Amygdala (tissue), 56 donors: ENCODE measurements at regions not wholly inside any gene's neighbourhood (a gene's known extent, or its start where the extent isn't known, plus 50 kb on each side); places are given as distances from the start of the nearest gene placed in this dataset.

Experiments
- DNase-seq, 56 donors: peaks; one replicate each; lab custom pipeline; 2025; lab: John Stamatoyannopoulos, UW

DNA sequence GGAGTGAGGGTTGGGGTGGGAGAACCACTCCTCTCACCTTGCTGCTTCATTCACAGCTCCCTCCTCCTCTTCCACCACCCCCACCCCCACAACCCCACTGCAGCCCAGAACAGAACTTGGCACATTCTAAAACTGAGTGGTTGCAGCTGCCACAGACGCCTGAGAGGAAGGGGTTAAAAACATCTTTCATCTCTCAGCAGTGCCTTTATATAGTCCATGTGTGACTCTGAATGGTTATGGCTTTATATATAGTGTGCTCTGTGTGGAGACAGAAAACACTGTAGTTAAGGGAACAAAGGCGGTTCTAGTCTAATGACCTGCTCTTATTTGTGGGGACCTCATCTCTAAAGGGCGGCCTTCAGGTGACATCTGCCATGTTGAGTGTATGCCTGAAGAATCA, 144.8 kb downstream of the BCOR start:
- no peak for DNase-seq

GRCh38 chrX:39953879-39954278, 143.9 kb downstream of the BCOR start:
- DNase-seq = no peak

DNA sequence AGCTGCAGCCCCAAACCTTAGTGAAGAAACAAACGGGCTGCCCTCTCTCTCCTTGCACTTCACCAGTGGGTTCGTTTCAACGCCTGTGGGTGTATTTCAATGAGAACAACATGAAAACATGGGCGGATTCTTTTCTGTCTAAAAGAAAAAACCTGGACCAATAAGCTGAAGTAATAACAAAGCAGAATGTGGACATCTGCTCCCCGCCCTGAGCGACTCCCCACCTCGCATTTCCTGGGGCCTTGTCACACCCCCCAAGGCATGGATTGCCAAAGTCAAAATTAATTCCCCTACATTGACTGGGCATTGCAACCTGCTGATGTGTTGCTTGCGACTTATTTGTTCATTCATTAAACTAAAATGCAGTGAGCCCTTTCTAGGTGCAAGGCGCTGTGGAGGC, 142.9 kb downstream of the BCOR start:
- DNase-seq = no peak

DNA sequence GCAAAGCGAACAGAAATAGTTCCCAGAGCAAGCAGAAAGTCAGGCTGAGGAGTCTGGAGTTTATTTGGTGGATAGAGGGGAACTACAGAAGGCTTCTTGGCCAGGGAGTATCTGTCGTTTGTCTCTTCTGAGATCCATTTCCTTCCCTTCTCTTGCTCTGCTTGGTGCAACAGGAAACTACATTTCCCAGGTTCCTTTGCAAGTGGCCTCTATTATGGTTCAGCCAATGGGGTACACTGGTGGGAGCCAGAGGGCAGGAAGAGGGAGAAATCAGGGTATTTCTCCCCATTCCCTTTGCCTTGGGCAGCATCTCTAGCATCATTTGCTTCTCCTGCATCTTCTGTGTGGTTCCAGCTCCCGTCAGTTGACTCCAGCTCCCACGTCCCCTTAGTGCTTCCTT, 142.1 kb downstream of the BCOR start:
- DNase-seq = no peak

DNA sequence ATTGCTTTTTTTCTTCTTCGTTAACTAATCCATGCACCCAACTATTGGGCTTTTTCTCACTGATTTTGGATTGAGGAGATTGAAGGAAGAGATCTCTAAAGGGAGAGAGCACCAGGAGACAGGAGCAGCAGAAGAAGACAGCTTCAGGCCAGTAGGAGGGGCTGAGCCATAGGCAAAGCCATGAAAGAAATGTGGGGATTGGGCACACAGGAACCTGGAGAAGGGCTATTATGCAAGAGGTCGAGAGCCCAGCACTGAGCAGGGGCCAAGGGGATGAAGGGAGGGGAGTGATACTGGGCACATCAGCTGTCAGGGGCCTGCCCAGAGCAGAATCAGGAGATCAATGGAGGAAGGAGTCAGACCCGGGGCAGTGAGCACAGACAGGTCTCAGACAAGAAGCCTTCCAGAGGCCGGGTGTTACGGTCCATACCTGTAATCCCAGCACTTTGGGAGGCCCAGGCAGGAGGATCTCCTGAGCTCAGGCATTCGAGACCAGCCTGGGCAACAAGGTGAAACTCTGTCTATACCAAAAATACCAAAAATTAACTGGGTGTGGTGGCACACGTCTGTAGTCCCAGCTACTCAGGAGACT, 140.9 kb downstream of the BCOR start:
- DNase-seq = no peak

GRCh38 chrX:39957816-39958566, 139.8 kb downstream of the BCOR start:
- DNase-seq = no peak

DNA sequence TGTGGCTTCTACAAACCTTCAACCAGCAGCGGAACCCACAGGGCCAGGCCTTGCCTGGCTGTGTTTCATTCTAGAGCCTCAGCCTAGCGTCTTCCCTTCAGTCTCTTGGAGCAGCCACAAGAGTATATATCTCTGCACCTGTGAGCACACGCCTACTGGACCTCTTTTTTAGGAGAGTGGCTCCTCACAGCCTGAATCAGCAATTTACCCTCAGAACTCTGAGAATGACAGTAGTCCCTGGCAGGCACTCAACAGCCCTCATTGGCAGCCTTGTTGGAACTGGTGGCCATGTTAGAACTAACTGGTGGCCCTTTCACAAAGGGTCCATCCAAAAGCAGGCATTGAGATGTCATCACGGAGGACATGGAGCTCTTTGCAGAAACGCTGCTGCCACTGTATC, 138.9 kb downstream of the BCOR start:
- no peak for DNase-seq

GRCh38 chrX:39960219-39960618, 137.5 kb downstream of the BCOR start:
- DNase-seq = no peak

DNA sequence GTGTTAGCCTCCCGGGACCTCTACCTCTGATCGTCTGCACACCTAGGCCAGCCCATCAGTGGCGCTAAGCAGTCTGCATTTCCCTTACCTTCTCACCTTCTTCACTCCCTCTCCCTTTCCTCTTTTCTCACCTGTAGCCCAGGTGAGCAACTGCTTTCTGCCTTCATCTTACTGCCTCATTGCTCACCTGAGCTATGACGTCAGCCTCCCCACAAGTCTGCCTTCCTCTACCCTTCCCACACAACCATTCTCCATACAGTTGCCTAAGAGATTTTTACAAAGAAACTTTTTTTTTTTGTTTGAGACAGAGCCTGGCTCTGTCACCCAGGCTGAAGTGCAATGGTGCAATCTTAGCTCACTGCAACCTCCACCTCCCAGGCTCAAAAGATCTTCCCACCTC, 136.3 kb downstream of the BCOR start:
- DNase-seq = no peak

DNA sequence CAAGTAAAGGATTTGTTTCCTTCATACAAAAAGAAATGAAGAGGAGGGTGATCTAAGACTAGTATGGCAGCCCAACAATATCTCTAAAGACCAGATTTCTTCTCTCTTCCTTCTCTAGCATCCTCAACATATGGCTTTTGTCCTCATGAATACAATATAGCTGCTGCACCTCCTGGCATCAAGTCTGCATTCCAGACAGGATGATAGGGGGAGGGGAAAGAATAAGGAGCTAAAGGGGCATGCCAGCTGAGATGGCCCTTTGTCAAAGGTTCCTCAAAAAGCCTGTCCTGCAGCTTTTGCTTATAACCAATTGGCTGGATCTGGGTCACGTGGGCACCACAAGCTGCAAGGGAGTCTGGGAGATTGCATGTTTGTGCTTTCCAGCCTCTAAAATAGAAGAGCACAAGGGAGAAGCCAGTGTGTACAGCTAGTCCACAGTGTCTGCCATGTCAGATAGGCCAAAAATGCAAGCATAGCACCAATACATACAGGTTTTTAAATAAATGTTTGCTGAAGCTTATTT, 132.6 kb downstream of the BCOR start:
- DNase-seq = no peak

GRCh38 chrX:39966176-39966575, 131.6 kb downstream of the BCOR start:
- DNase-seq = no peak

DNA sequence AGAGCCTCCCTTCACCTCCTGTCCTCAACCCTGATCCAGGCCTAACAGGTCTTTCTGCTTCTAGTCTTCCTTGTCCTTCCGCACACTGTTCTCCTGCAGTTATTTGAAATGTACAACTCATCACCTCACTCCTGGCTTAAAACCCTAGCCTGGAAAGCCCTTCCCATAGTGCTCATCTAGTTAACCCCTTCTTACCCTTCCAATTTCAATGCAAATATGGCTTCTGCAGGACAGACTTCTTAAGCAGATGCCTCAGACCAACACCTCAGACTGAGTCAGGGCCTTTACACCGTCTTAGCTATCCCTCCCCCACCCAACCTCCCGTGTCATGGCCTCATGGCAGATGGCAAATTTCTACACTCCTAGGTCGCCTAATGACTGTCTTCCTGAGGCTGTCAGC, 130.4 kb downstream of the BCOR start:
- DNase-seq = no peak

DNA sequence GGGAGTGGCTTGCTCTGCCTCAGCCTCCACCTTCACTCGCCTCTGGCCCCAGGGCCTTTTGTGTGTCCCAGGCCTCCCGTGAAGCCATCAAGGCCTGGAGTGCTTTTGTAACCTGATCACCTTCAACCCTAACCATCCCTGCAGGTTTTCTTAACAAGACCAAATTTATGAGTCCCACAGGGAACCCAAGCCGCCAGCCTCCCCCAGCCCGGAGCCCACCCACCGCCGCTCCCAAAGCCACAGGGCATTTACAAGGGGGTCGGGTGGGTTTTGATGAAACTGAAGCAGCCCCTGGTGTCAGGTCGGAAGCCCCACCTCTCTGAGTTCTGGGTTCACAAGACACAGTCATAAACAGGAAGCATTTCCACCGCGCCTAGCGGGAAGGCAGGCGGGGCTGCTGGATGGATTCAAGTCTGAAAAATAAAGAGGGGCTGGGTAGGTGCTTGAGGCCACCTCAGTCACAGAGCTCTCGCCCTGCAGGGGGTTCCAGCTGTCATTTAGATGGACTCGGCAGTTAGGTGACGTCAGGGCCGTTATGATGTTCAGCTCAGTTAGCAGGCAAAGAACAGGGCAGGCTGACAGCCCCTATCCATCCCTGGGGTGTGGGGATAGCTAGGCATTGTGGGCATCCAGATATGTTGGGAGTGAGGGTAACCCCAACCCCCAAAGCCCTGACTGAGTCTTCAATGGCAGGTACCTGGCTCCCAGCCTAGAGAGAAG, 128.5 kb downstream of the BCOR start:
- DNase-seq = no peak

DNA sequence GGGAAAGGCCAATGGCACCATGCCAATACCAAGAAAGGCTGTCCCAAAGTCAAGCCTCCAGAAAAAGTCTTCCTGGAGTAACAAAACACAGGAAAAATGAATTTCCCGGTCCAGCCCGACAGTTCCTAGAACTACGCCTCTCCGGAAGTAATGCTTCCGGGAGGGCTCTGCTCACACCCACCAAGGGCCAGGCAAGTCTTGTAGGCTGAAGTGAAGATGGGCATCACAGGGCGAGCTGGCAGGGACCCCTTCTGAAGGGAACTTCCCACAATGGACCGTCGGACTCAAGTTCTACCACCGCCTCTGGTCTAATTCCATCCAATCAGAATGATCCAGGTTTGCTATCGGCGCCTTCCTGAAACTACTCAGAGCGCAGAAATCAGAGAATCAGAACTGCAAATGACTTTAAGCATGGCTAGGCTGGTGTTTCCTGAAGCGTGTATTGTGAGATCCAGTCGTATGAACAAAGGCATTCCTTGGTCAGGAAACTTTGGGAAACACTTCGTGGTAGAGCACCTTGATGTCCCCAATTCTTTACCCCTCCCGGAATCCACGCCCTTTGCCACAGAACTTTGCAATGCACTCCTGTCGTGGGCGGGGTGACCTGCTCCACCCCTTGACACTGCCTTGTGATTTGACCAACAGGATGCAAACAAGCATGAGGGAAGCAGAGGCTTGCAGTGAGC, 127.8 kb downstream of the BCOR start:
- no peak for DNase-seq

DNA sequence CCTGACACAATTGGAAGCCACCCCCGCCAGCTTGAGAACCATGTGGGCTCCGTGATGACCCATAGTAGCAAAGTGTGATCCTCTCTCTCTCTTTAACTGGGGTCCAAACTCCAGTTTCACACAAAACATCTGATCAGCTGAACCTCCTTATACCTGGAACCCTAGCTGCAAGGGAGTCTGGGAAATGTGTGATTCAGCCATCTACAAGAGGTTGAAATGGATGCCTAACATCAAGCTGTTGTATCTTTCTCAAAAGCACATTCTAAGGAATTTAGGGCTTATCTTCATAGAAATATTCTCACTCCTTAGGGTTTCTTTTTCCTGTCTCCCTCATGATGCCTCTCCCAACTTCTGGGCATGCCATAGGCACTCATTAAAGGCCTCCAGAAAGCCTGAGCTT, 126.0 kb downstream of the BCOR start:
- DNase-seq = no peak

- no peak for DNase-seq
These were observed 125.4 kb downstream of the BCOR start for GRCh38 chrX:39972340-39972739.

- DNase-seq = no peak
These were observed 123.9 kb downstream of the BCOR start for GRCh38 chrX:39973810-39974209.

- no peak for DNase-seq
These were observed 123.5 kb downstream of the BCOR start for GRCh38 chrX:39974270-39974669.

- no peak for DNase-seq
These were observed 122.4 kb downstream of the BCOR start for GRCh38 chrX:39975101-39975925.

DNA sequence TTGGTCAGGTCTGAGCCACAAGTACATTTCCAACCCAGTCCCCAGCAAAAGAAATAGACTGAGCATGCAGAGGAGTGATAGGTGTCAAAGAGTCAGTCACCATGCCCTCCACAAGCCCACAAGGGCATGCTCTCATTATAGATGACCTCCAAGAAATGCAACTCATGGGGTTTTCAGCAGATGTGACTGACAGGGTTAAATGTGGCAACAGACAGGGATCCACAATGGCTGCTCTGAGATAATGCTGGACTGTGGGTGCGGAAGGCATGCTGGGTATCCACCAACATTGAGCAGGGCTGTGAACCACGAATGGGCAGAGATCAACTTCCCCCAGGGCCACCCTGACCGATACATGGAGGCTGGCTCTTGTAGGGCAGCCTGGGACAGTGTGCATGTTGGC, 115.8 kb downstream of the BCOR start:
- no peak for DNase-seq
